Prostate gland (tissue), 2 donors: ENCODE measurements at regions not wholly inside any gene's neighbourhood (a gene's known extent, or its start where the extent isn't known, plus 50 kb on each side); places are given as distances from the start of the nearest gene placed in this dataset.
"Not testable (repeated sequence)": the region's sequence is repeated elsewhere in the genome, so short reads cannot be mapped to it uniquely, and the experiment has no call there.

Experiments used
- DNase-seq: peaks from one replicate; pipeline ENCODE4 v3.0.0-alpha.2; 2019; ENCODE audit warnings: low spot score
- H3K27ac ChIP-seq, 2 donors: fragments of 200-600 bp; sonication (generic); 2 replicates each; pipeline ENCODE4 v1.5.1; 2017 to 2019
- H3K27me3 ChIP-seq: fragments of 200-600 bp; sonication (generic); replicated peaks from 2 replicates; pipeline ENCODE4 v1.5.1; 2019; ENCODE audit not compliant: insufficient read depth
- H3K36me3 ChIP-seq, 2 donors: fragments of 200-600 bp; sonication (generic); 1 replicate in 1 of 2; 2 replicates in 1 of 2; pipeline versions ENCODE4 v1.5.1 to v1.8.1; 2017 to 2019
- H3K4me1 ChIP-seq: fragments of 200-600 bp; sonication (generic); replicated peaks from 2 replicates; pipeline ENCODE4 v1.5.1; 2019
- H3K4me3 ChIP-seq, 2 donors: fragments of 200-600 bp; sonication (generic); 2 replicates each; pipeline ENCODE4 v1.5.1; 2017 to 2019
- H3K9me3 ChIP-seq: fragments of 200-600 bp; sonication (generic); 2 replicates; pipeline ENCODE4 v1.5.1; 2017
- CTCF ChIP-seq, 4 experiments: fragments of 200-600 bp in 2 of 4; fragments of 450-650 bp in 2 of 4; sonication (generic) in 2 of 4; IDR thresholded peaks; 1 replicate in 3 of 4; 2 replicates in 1 of 4; pipeline ENCODE4 v1.5.1; 2016 to 2019; ENCODE audit warnings: antibody characterized with exemption in 4 of 4, mild to moderate bottlenecking in 2 of 4, moderate library complexity in 2 of 4
- POLR2A ChIP-seq: fragments of 450-650 bp; IDR thresholded peaks from one replicate; pipeline ENCODE4 v1.6.1; 2016; ENCODE audit warnings: antibody characterized with exemption, mild to moderate bottlenecking
- POLR2AphosphoS5 ChIP-seq: sonication (generic); formaldehyde crosslinking; IDR thresholded peaks from one replicate; pipeline ENCODE4 v1.6.1; 2017; ENCODE audit warnings: antibody characterized with exemption
- WGBS: methylation state at CpG from one replicate; pipeline ENCODE4 v1.1.5; 2018; 5-methylcytosine and 5-hydroxymethylcytosine counted together
- intact Hi-C: fragments of 100-400 bp; cut with DNase I; formaldehyde crosslinking; loops from one replicate; pipeline ENCODE4 v1.14.2; 2022

GRCh38 chr5:67842806-67843205 lies 372.8 kb upstream of the PIK3R1 start:
- intact Hi-C loops: no loop called here
- 84% methylated on average over 3 of the region's 3 CpGs for WGBS
- H3K9me3 ChIP-seq: no peaks in the 10 kb centered on the region

GRCh38 chr5:67837225-67837624 lies 378.3 kb upstream of the PIK3R1 start:
- H3K9me3 ChIP-seq, H3K4me3 ChIP-seq, DNase-seq, H3K4me1 ChIP-seq, H3K36me3 ChIP-seq, H3K27ac ChIP-seq, intact Hi-C loops, H3K27me3 ChIP-seq: not testable (repeated sequence)
- WGBS: 95% methylated on average over 3 of the region's 3 CpGs

More at GRCh38 chr5:67842806-67843205, 372.8 kb upstream of the PIK3R1 start:
- TF ChIP-seq CTCF (IDR thresholded peaks at IDR 0.05) (no peak), POLR2AphosphoS5 (no peak), POLR2A (no peak)
- Histone ChIP-seq H3K27me3 (no peaks in the 10 kb centered on the region), H3K36me3 (no peaks in the 10 kb centered on the region), H3K27ac (no peak overlapping the region), H3K4me3 (no peak overlapping the region), H3K4me1 (no peaks in the 10 kb centered on the region)
- DNase-seq: no peak

GRCh38 chr5:67836496-67836895 lies 379.1 kb upstream of the PIK3R1 start:
- DNase-seq, H3K27ac ChIP-seq, H3K4me1 ChIP-seq, intact Hi-C loops, H3K4me3 ChIP-seq, H3K36me3 ChIP-seq, H3K27me3 ChIP-seq, H3K9me3 ChIP-seq: not testable (repeated sequence)
- WGBS: 54% methylated on average over 1 of the region's 1 CpG

GRCh38 chr5:67831048-67831447 lies 384.5 kb upstream of the PIK3R1 start:
- TF ChIP-seq POLR2AphosphoS5 (no peak), CTCF (IDR thresholded peaks at IDR 0.05) (no peak), POLR2A (no peak)
- WGBS: 95% methylated on average over 1 of the region's 1 CpG
- intact Hi-C loops: no loop called here

GRCh38 chr5:67827541-67827940 lies 388.0 kb upstream of the PIK3R1 start:
- no peaks in the 10 kb centered on the region for H3K27me3 ChIP-seq
- no peak for DNase-seq
- no peaks in the 10 kb centered on the region for H3K36me3 ChIP-seq
- intact Hi-C loops: no loop called here
- no peak for TF ChIP-seq POLR2AphosphoS5
- no peak for TF ChIP-seq POLR2A
- no peak for TF ChIP-seq CTCF (IDR thresholded peaks at IDR 0.05)
- H3K27ac ChIP-seq: no peak overlapping the region
- no peak overlapping the region for H3K4me3 ChIP-seq
- WGBS: 81% methylated on average over 7 of the region's 7 CpGs
- H3K4me1 ChIP-seq: no peaks in the 10 kb centered on the region
- no peaks in the 10 kb centered on the region for H3K9me3 ChIP-seq

More at GRCh38 chr5:67831048-67831447, 384.5 kb upstream of the PIK3R1 start:
- H3K4me1 ChIP-seq: no peaks in the 10 kb centered on the region
- H3K4me3 ChIP-seq: no peak overlapping the region
- no peak overlapping the region for H3K27ac ChIP-seq
- no peaks in the 10 kb centered on the region for H3K27me3 ChIP-seq
- no peaks in the 10 kb centered on the region for H3K9me3 ChIP-seq
- no peaks in the 10 kb centered on the region for H3K36me3 ChIP-seq
- no peak for DNase-seq

- no peaks in the 10 kb centered on the region for H3K9me3 ChIP-seq
- intact Hi-C loops: no loop called here
- no peak for DNase-seq
- WGBS: 95% methylated on average over 3 of the region's 3 CpGs
- H3K27me3 ChIP-seq: no peaks in the 10 kb centered on the region
- H3K36me3 ChIP-seq: no peaks in the 10 kb centered on the region
- TF ChIP-seq POLR2A: no peak
- no peak for TF ChIP-seq CTCF (IDR thresholded peaks at IDR 0.05)
- TF ChIP-seq POLR2AphosphoS5: no peak
- H3K4me3 ChIP-seq: no peak overlapping the region
- H3K4me1 ChIP-seq: no peaks in the 10 kb centered on the region
- no peak overlapping the region for H3K27ac ChIP-seq
These were observed 390.7 kb upstream of the PIK3R1 start for GRCh38 chr5:67824852-67825251.
